ENCODE measurements at regions not wholly inside any gene's neighbourhood (a gene's known extent, or its start where the extent isn't known, plus 50 kb on each side); places are given as distances from the start of the nearest gene placed in this dataset.

DNA sequence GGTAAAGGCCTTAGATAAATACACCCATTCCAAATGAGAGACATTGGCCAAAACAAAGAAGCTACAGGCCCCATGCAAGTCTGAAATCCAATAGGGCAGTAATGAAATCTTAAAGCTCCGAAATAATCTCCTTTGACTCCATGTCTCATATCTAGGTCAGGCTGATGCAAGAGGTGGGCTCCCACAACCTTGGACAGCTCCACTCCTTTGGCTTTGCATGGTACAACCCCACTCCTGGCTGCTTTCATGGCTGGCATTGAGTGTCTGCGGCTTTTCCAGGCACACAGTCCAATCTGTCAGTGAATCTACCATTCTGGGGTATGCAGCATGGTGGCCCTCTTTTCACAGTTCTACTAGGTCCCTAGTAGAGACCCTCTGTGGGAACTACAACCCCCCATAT, 762.5 kb downstream of the LIG4 start:
- no peak overlapping the region for H2BK12ac ChIP-seq (ENCODE audit: insufficient read length, low read depth, low read length)
- H3K27me3 ChIP-seq (ENCODE audit: insufficient read depth, low read length), result no peaks in the 10 kb centered on the region
- H3K4me2 ChIP-seq (ENCODE audit: insufficient read depth, insufficient read length, low read length), result no peak overlapping the region
- peaks cover 4 to 19% (median 11%) of the 10 kb centered on the region in 3 experiments; a peak in 5 of 7 replicates for H3K36me3 Mint-ChIP-seq (ENCODE audit: insufficient read depth in 1 of 3, low read depth in 3 of 3)
- H2AFZ ChIP-seq (ENCODE audit: low read length), result no peak overlapping the region
- H3K56ac ChIP-seq (ENCODE audit: insufficient read length, low read depth, low read length), result no peak overlapping the region
- no peak overlapping the region for H4K5ac ChIP-seq (ENCODE audit: insufficient read length, low read depth, low read length)
- H3K27me3 Mint-ChIP-seq (ENCODE audit: low read depth), result no peaks in the 10 kb centered on the region
- no peaks in the 10 kb centered on the region for H3K4me1 ChIP-seq (ENCODE audit: insufficient read depth, low read length)
- H3K9me3 ChIP-seq (ENCODE audit: control insufficient read depth, low read depth, low read length), result no peaks in the 10 kb centered on the region
- no peak overlapping the region for H3K23ac ChIP-seq (ENCODE audit: insufficient read length, low read depth, low read length)
- H3K9ac ChIP-seq (ENCODE audit: extremely low read depth, insufficient read length, low read length), result no peak overlapping the region
- H2BK5ac ChIP-seq (ENCODE audit: insufficient read length, low read length), result no peak overlapping the region
- no peak overlapping the region for H3T11ph ChIP-seq (ENCODE audit: low read length)
- no peak overlapping the region for H3K27ac Mint-ChIP-seq
- no peak overlapping the region for H3K4me3 Mint-ChIP-seq
- no CpG with 5 or more reads among the region's 2 CpGs for WGBS (ENCODE audit: extremely low coverage, insufficient read length, low lambda C conversion rate)
- H3K4me1 Mint-ChIP-seq, result peaks cover 3 to 4% of the 10 kb centered on the region in 2 experiments
- H2BK120ac ChIP-seq (ENCODE audit: low read depth, low read length, poor library complexity, severe bottlenecking), result no peak overlapping the region
- no peak overlapping the region for H2BK20ac ChIP-seq (ENCODE audit: low read depth, low read length, poor library complexity, severe bottlenecking)
- H2AK5ac ChIP-seq (ENCODE audit: insufficient read length, low read length), result no peak overlapping the region
- no peak overlapping the region for H2BK15ac ChIP-seq (ENCODE audit: low read depth, low read length)
- no peak overlapping the region for H3K4ac ChIP-seq (ENCODE audit: low read depth, low read length)
- TF ChIP-seq, protein P1, sequence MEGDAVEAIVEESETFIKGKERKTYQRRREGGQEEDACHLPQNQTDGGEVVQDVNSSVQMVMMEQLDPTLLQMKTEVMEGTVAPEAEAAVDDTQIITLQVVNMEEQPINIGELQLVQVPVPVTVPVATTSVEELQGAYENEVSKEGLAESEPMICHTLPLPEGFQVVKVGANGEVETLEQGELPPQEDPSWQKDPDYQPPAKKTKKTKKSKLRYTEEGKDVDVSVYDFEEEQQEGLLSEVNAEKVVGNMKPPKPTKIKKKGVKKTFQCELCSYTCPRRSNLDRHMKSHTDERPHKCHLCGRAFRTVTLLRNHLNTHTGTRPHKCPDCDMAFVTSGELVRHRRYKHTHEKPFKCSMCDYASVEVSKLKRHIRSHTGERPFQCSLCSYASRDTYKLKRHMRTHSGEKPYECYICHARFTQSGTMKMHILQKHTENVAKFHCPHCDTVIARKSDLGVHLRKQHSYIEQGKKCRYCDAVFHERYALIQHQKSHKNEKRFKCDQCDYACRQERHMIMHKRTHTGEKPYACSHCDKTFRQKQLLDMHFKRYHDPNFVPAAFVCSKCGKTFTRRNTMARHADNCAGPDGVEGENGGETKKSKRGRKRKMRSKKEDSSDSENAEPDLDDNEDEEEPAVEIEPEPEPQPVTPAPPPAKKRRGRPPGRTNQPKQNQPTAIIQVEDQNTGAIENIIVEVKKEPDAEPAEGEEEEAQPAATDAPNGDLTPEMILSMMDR (conservative IDR thresholded peaks at IDR 0.05), result no peak
- no peak overlapping the region for H4K8ac ChIP-seq (replicated peaks; ENCODE audit: insufficient read length, low read depth, low read length)
- no peak overlapping the region for H3K18ac ChIP-seq (ENCODE audit: insufficient read length, low read depth, low read length)
- H3K79me2 ChIP-seq (ENCODE audit: insufficient read depth, low read length), result no peaks in the 10 kb centered on the region
- DNase-seq, result no peak
- no peaks in the 10 kb centered on the region for H4K20me1 ChIP-seq (ENCODE audit: control insufficient read depth, insufficient read depth, insufficient read length)
- H4K91ac ChIP-seq (ENCODE audit: insufficient read length, low read depth, low read length), result no peak overlapping the region
- no peaks in the 10 kb centered on the region for H3K23me2 ChIP-seq (ENCODE audit: insufficient read length, low read depth, low read length, poor library complexity, severe bottlenecking)
- H3K14ac ChIP-seq (ENCODE audit: insufficient read depth, low read length), result no peak overlapping the region
- no peak overlapping the region for H3K27ac ChIP-seq (ENCODE audit: insufficient read length, low read depth, low read length)
- H3K9me3 Mint-ChIP-seq, result peaks cover 20 to 27% of the 10 kb centered on the region in 2 experiments
- no peaks in the 10 kb centered on the region for H3K79me1 ChIP-seq (ENCODE audit: insufficient read depth, low read depth, low read length, poor library complexity, severe bottlenecking)

Data from H9 (cell line).